GM12865 (cell line): ENCODE measurements at regions not wholly inside any gene's neighbourhood (a gene's known extent, or its start where the extent isn't known, plus 50 kb on each side); places are given as distances from the start of the nearest gene placed in this dataset.
"Not testable (repeated sequence)": the region's sequence is repeated elsewhere in the genome, so short reads cannot be mapped to it uniquely, and the experiment has no call there.

ENCODE experiments used
- DNase-seq: peaks from one replicate; pipeline ENCODE4 v3.0.0; 2010; ENCODE audit warnings: low read depth
- H3K4me3 ChIP-seq: 2 replicates; pipeline ENCODE4 v1.5.1; 2011; ENCODE audit warnings: mild to moderate bottlenecking, low read depth, low read length, control low read depth
- CTCF ChIP-seq: IDR thresholded peaks from 2 replicates; pipeline ENCODE4 v1.5.1; 2011; ENCODE audit warnings: low read length, control low read depth, low read depth, inconsistent platforms; ENCODE audit not compliant: insufficient read depth; ENCODE audit errors: missing control alignments

- TF ChIP-seq CTCF, result no peak
- no peak for DNase-seq
- H3K4me3 ChIP-seq, result no peak overlapping the region
These were observed 82.2 kb downstream of the RIN2 start for GRCh38 chr20:19840111-19840710.

- H3K4me3 ChIP-seq, result no peak overlapping the region
- DNase-seq, result no peak
- no peak for TF ChIP-seq CTCF
These were observed 83.7 kb downstream of the RIN2 start for GRCh38 chr20:19841740-19842139.

GRCh38 chr20:19844850-19845249 is 86.8 kb downstream of the RIN2 start:
- H3K4me3 ChIP-seq, DNase-seq: not testable (repeated sequence)

GRCh38 chr20:19847383-19847782 is 89.3 kb downstream of the RIN2 start:
- TF ChIP-seq CTCF, result no peak
- H3K4me3 ChIP-seq, result no peak overlapping the region
- no peak for DNase-seq

- H3K4me3 ChIP-seq, result no peak overlapping the region
- no peak for TF ChIP-seq CTCF
- DNase-seq, result no peak
These were observed 91.5 kb downstream of the RIN2 start for GRCh38 chr20:19849341-19850197.

- TF ChIP-seq CTCF, result no peak
- no peak overlapping the region for H3K4me3 ChIP-seq
- DNase-seq, result no peak
These were observed 92.1 kb downstream of the RIN2 start for GRCh38 chr20:19850198-19850533.

GRCh38 chr20:19851861-19852260 is 93.8 kb downstream of the RIN2 start:
- H3K4me3 ChIP-seq, result no peak overlapping the region
- no peak for DNase-seq
- TF ChIP-seq CTCF, result no peak
